Lower leg skin (tissue), 4 donors: ENCODE measurements at regions not wholly inside any gene's neighbourhood (a gene's known extent, or its start where the extent isn't known, plus 50 kb on each side); places are given as distances from the start of the nearest gene placed in this dataset.

Source experiments
- DNase-seq, 2 donors: peaks; one replicate each; pipeline ENCODE4 v3.0.0-alpha.2; 2019; ENCODE audit warnings: low spot score in 2 of 2
- H3K4me3 ChIP-seq: fragments of 200-600 bp; sonication (generic); 2 replicates; pipeline ENCODE4 v1.5.1; 2017; ENCODE audit warnings: mild to moderate bottlenecking, low read depth; ENCODE audit not compliant: poor library complexity, severe bottlenecking
- CTCF ChIP-seq, 3 donors: fragments of 450-650 bp; IDR thresholded peaks; one replicate each; pipeline ENCODE4 v1.5.1; 2016; ENCODE audit warnings: antibody characterized with exemption in 3 of 3, mild to moderate bottlenecking in 3 of 3, moderate library complexity in 2 of 3
- POLR2A ChIP-seq, 2 donors: fragments of 450-650 bp; IDR thresholded peaks; one replicate each; pipeline ENCODE4 v1.6.1; 2016 to 2017; ENCODE audit warnings: antibody characterized with exemption in 2 of 2, mild to moderate bottlenecking in 1 of 2, moderate library complexity in 1 of 2
- WGBS, 2 donors: methylation state at CpG; one replicate each; pipeline ENCODE4 v1.1.5; 2018; 5-methylcytosine and 5-hydroxymethylcytosine counted together
- intact Hi-C: fragments of 100-400 bp; cut with DNase I; formaldehyde crosslinking; loops from one replicate; pipeline ENCODE4 v1.15.0; 2023; ENCODE audit warnings: low total_unique reads

GRCh38 chr5:10910261-10910660 lies 149.2 kb upstream of the DAP start:
- TF ChIP-seq POLR2A (IDR thresholded peaks at IDR 0.05) (no peak), CTCF (IDR thresholded peaks at IDR 0.05) (no peak)
- 74 to 75% methylated on average over 3 of the region's 3 CpGs for whole genome bisulfite sequencing, 2 donors
- intact Hi-C loops: no loop called here
- H3K4me3 ChIP-seq: no peak overlapping the region
- DNase-seq: no peak

DNA sequence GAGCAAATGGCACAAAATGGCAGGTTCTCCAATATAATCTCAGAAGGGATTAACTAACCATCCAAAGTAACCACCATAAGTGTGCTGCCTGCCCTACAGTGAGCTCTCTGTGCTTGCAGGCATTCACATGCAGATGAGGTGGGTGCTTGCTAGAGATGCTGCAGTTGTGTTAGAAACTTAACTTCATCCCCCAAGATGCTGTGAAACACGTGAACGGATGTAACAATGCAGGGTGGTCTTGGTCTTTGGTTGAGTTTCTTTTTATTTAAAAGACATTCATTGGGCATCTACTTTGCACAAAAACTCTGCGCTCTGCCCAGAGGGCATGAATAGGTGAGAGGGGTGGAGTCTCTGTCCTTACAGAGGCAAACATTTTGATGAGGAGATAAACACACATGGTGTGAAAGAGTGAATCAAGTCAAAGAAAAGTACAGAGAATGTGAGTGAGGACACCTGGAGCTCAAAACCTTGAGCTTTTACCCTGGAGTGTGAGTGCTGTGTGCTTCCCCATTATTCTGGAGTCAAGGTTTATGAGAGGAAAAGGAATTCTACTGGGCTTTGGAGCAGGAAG lies 143.9 kb upstream of the DAP start:
- no peak overlapping the region for H3K4me3 ChIP-seq
- 50 to 56% methylated on average over 3 of the region's 3 CpGs for WGBS, 2 donors
- no peak for DNase-seq
- intact Hi-C loops: no loop called here
- no peak for TF ChIP-seq POLR2A (IDR thresholded peaks at IDR 0.05)
- no peak for TF ChIP-seq CTCF (IDR thresholded peaks at IDR 0.05)

GRCh38 chr5:10903786-10904560 lies 142.9 kb upstream of the DAP start:
- H3K4me3 ChIP-seq: no peak overlapping the region
- intact Hi-C loops: no loop called here
- TF ChIP-seq POLR2A (IDR thresholded peaks at IDR 0.05) (no peak), CTCF (IDR thresholded peaks at IDR 0.05) (no peak)
- no peak for DNase-seq
- WGBS, 2 donors: 88 to 94% methylated on average over 2 of the region's 2 CpGs

DNA sequence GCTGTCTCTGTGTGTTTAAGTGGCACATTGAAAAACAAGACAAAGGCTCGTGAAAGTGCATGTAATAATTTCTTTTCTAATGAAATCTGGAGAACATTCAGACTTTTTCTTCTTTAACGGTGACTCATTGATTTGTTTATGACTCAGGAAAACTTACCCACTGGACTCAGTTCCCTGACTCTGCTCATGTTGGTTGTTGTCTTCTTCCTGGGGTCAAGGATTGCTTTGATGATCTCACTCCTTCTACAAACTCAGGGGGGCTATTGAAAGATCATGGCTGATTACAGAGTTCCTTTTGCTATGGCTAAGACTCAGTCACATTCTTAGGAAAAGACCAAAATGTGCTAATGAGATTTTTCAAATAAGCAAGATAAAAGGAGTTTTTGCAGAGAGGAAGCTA lies 141.1 kb upstream of the DAP start:
- no peak for DNase-seq
- TF ChIP-seq CTCF (IDR thresholded peaks at IDR 0.05): no peak
- no peak for TF ChIP-seq POLR2A (IDR thresholded peaks at IDR 0.05)
- intact Hi-C loops: no loop called here
- WGBS, 2 donors: 29 to 33% methylated on average over 2 of the region's 2 CpGs
- H3K4me3 ChIP-seq: no peak overlapping the region

DNA sequence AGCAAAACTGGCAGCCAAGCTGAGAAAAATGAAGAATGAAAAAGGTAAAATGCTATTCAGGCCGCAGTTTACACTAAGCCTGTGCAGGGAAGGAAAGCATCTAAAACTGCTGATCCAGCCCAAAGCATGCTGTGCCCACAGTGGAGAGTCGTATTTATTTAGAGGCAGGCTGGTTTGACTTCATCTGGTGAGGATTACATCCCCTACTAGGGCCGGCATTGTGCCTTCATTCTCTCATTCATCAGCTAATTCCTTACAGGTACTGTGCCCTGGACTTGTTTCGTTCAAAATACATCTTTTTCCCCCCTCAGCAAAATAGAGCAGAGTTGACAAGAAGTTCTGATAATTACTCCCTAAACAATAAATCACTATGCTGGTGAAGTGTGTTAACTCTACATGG lies 137.5 kb upstream of the DAP start:
- intact Hi-C loops: no loop called here
- DNase-seq: no peak
- 68 to 78% methylated on average over 4 of the region's 4 CpGs for WGBS, 2 donors
- no peak for TF ChIP-seq CTCF (IDR thresholded peaks at IDR 0.05)
- H3K4me3 ChIP-seq: no peak overlapping the region

- TF ChIP-seq POLR2A (IDR thresholded peaks at IDR 0.05): no peak
- TF ChIP-seq CTCF (IDR thresholded peaks at IDR 0.05): no peak
- intact Hi-C loops: no loop called here
- H3K4me3 ChIP-seq: no peak overlapping the region
- DNase-seq: no peak
- WGBS, 2 donors: 71 to 88% methylated on average over 1 of the region's 1 CpG
Observed at GRCh38 chr5:10896016-10896415, 135.0 kb upstream of the DAP start.
